ENCODE measurements at regions not wholly inside any gene's neighbourhood (a gene's known extent, or its start where the extent isn't known, plus 50 kb on each side); places are given as distances from the start of the nearest gene placed in this dataset.
A peak's percentile ranks its signal among the peaks of the same experiment; 100 is the strongest.
"Not testable (repeated sequence)": the region's sequence is repeated elsewhere in the genome, so short reads cannot be mapped to it uniquely, and the experiment has no call there.

DNA sequence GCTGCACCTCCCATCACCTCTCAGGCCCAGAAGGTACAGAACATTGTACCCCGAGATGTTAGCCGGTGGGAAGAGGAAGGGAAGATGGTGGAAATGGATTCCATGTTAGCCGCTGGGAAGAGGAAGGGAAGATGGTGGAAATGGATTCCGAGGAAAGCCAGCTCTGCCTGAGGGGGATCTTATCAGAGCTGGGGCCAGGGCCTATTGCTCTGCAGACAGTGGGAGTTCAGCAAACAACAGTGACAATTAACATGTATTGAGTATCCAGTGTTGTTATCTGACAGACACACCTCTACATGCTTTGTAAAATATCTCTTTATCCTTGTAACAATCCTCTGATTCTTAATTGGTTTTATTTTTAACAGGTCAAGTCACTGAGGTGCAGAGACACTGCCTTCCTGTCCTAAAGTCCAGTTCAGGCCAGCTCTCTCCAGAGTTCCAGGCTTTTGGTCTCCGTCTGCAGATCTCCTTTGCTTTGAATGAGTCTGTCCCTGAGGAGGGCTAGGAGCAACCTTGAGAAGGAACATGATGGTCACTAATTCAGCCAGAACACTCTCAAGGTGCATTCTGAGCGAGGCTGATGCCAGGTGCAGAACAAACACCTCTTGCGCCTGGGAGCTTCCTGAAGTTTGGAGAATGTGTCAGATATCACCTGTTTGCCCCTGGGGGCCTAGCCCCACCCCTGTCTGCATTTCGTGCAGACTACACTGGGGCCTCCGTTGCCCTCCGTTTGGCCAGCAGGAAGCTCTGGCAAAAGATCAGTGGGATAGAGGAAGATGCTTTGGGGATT lies 82.4 kb upstream of the PODXL start:
- H3K4me3 ChIP-seq (ENCODE audit: low read depth, low read length) = no peak overlapping the region
- DNase-seq (ENCODE audit: low read depth) = no peak

DNA sequence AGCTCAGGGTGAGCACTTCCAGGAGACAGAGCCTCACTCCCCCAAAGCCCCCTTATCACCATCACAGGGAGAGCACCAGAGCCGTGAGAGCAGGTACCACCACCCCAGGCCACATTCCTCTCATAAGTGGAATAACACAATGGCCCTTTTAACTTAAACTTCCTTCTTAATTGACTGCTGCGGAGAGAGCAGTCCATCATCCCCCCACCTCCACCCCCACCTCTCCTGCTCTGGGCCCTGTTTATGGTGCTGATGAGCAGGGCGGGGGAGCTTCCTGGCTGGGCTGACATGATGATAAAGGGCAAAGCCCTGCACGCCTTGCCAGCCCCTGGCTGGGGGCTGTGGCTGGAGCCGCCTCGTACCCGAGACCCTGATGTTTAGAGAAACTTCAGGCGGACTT lies 81.4 kb upstream of the PODXL start:
- DNase-seq (ENCODE audit: low read depth) = no peak
- no peak overlapping the region for H3K4me3 ChIP-seq (ENCODE audit: low read depth, low read length)

DNA sequence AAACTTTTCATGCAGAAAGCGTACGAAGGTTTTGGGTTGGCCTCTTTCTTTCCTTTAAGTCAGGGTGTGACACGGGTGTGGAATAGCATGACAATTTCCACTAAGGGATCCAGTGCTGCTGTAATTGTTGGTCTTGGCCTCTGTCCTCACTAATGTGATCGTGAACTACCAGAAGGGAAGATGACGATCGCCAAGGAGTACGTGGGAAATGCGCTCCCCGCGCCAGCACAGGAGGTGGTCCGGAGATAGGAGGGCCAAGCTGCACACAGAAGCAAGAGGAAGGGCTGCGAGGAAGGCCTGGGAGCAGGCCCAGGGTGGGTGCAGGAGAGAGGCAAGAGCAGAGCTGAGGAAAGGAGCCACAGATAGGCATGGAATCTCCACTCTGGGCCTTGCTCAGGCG lies 79.7 kb upstream of the PODXL start:
- DNase-seq (ENCODE audit: low read depth) = no peak
- H3K4me3 ChIP-seq (ENCODE audit: low read depth, low read length) = no peak overlapping the region

GRCh38 chr7:131634197-131634596 lies 77.8 kb upstream of the PODXL start:
- DNase-seq (ENCODE audit: low read depth); H3K4me3 ChIP-seq (ENCODE audit: low read depth, low read length): not testable (repeated sequence)

- H3K4me3 ChIP-seq (ENCODE audit: low read depth, low read length) = no peak overlapping the region
- DNase-seq (ENCODE audit: low read depth) = no peak
Observed at GRCh38 chr7:131633342-131633843, 77.0 kb upstream of the PODXL start.

GRCh38 chr7:131630427-131630826 lies 74.0 kb upstream of the PODXL start:
- DNase-seq (ENCODE audit: low read depth) = no peak
- no peak overlapping the region for H3K4me3 ChIP-seq (ENCODE audit: low read depth, low read length)

GRCh38 chr7:131629217-131629882 lies 72.9 kb upstream of the PODXL start:
- H3K4me3 ChIP-seq (ENCODE audit: low read depth, low read length) = no peak overlapping the region
- no peak for DNase-seq (ENCODE audit: low read depth)

DNA sequence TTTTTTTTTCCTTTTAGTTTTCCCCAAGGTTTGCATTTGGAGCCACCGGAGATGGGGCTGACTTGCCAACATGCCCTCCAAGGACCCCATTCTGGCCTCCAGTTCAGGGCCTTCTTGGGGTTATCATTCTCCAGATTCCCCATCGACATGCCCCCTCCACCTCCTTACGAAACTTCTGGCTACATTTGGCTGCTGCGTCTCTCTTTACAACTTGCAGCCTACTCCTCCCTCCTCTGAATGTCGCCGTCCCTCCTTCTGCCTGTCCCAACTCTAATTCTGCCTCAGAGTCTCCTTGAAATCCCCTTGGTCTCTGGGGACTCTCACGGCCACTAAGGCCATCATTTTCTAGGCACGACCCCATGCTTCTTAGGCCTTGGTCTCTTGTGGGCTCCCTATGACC lies 72.2 kb upstream of the PODXL start:
- DNase-seq (ENCODE audit: low read depth) = no peak
- H3K4me3 ChIP-seq (ENCODE audit: low read depth, low read length) = no peak overlapping the region

- no peak for DNase-seq (ENCODE audit: low read depth)
- no peak overlapping the region for H3K4me3 ChIP-seq (ENCODE audit: low read depth, low read length)
Observed at GRCh38 chr7:131627735-131628190, 71.3 kb upstream of the PODXL start.

- H3K4me3 ChIP-seq (ENCODE audit: low read depth, low read length) = no peak overlapping the region
- DNase-seq (ENCODE audit: low read depth) = no peak
Observed at GRCh38 chr7:131626643-131627042, 70.2 kb upstream of the PODXL start.

- no peak overlapping the region for H3K4me3 ChIP-seq (ENCODE audit: low read depth, low read length)
Observed at GRCh38 chr7:131625817-131626372, 69.5 kb upstream of the PODXL start.

GRCh38 chr7:131625345-131625744 lies 68.9 kb upstream of the PODXL start:
- DNase-seq (ENCODE audit: low read depth); H3K4me3 ChIP-seq (ENCODE audit: low read depth, low read length): not testable (repeated sequence)

More at GRCh38 chr7:131625817-131626372, 69.5 kb upstream of the PODXL start:
- DNase-seq (ENCODE audit: low read depth) = peak; percentile 40

DNA sequence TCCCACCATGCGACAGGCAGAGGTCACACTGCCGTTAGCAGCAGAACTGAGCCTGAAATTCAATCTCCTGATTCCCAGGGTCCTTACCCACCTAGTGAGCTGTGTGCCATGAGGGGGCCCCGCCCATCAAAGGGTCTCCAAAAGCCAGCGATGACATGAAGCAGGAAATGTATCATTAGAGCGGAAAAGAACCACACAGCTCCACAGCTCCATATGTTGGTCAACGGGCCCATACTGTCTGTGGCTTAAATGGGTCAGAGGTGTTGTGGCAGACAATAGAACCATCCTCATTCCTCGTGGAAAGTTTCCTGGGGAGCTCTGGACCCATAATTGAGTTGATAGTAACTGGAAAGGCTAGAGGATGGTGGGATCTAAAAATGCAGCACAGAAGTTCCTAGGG lies 68.1 kb upstream of the PODXL start:
- DNase-seq (ENCODE audit: low read depth) = no peak

DNA sequence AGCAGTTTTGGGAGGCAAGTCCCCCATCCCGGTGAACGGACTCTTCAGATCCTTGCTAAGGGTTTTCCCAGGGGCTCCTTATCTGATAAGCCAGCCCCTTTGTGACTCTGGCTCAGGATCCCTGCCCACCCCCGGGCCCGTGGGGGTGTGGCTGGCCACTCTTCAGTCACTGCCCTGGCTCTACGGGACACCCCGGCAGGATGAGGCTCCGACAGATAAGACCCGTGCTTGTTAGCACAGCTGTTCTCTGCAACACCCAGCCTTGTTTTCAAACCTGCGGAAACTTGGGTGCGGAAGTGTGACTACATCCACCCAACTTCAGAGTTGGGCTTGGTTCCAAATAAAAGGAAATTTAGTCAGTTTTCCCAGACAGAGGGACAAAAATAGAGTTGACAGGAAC lies 66.7 kb upstream of the PODXL start:
- no peak for DNase-seq (ENCODE audit: low read depth)
- no peak overlapping the region for H3K4me3 ChIP-seq (ENCODE audit: low read depth, low read length)

More for the DNA sequence above, 68.1 kb upstream of the PODXL start:
- no peak overlapping the region for H3K4me3 ChIP-seq (ENCODE audit: low read depth, low read length)

DNA sequence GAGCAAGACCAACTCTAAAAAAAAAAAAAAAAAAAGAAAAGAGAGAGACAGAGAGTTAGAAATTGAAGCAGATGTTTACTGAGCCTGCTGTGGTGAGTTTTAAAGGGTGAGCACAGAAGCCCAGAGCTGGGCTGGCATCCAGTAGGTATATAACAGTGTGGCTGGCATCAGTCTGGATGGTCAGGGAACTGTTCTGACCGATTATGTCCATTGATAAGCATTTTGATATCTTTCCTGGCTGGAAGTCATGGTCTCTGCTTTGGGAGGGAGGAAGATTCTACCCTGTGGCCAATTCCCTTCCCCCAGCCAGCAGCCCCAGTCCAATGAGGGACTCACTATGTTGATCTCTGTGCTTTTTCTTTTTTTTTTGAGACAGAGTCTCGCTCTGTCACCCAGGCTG lies 65.2 kb upstream of the PODXL start:
- no peak overlapping the region for H3K4me3 ChIP-seq (ENCODE audit: low read depth, low read length)
- DNase-seq (ENCODE audit: low read depth) = no peak

- no peak for DNase-seq (ENCODE audit: low read depth)
- H3K4me3 ChIP-seq (ENCODE audit: low read depth, low read length) = no peak overlapping the region
Observed at GRCh38 chr7:131620673-131621609, 64.5 kb upstream of the PODXL start.

DNA sequence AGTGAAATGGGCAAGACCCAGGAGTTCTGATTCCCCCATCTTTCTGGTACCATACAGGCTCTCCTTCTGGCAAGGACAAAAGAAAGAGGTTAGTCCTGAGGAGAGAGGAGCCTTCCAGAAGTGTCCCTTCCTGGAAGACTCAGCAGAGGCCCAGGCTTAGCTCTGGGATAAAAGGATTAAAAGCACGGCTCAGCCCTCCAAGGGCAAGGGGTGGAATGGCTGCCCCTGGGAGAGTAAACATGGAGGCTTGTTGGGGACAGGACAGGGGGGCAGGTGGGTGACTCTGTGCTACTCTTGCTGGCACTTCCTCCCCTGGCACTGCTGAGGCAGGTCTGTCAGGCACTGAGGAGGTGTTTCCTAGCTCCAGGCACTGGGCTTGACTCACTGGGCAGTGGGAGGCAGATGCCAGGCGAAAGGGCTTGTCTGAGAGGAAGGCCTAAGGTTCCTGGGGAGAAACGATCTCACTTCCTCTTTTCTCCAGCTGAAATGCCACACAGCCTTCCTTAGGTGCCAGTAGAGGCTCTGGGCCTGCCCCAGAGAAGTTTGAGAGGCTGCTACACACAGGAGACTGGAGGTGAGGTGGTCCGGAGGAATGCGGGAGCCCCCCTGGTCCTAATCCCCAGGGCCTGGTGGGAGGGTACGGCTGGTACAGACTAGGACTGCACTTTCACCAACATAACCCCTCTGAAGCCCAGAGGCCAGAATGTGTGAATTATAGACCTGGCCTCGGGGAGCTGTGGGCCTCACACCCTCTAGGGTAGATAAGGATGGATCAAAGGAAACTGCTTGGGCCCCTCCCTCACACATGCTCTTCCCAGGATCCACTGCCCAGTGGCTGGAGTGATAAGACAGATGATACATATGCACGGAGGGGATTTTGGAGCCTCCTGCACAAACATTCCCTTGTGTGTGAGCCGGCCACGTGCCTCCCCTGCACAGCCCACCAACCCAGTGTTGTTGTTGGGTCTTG lies 63.2 kb upstream of the PODXL start:
- H3K4me3 ChIP-seq (ENCODE audit: low read depth, low read length) = no peak overlapping the region
- no peak for DNase-seq (ENCODE audit: low read depth)

DNA sequence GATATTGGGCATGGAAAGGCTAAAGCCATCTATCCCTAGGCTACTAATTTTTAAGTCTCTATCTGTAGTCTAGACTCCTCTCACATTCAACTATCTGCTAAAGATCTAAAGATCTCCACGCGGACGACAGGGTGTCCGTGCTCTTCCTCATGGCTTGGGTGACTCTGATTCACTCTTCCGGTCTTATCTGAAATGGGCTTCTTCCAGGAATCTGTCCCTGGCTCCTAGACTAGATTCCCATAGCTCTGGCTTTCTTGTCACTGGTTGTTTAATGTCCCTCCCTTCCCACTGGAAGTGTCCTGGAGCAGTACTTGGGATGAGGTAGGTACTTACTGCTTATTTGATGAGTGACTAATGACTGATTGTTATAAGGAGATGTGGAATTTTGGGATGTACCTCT lies 62.0 kb upstream of the PODXL start:
- DNase-seq (ENCODE audit: low read depth) = no peak
- no peak overlapping the region for H3K4me3 ChIP-seq (ENCODE audit: low read depth, low read length)
